ENCODE measurements at regions not wholly inside any gene's neighbourhood (a gene's known extent, or its start where the extent isn't known, plus 50 kb on each side); places are given as distances from the start of the nearest gene placed in this dataset.

GRCh38 chr13:47837906-47838305 is 163.2 kb downstream of the SUCLA2 start:
- Histone ChIP-seq H3K9me3 (ENCODE audit: control insufficient read depth, insufficient read depth, low read length) (no peaks in the 10 kb centered on the region), H3K27me3 (ENCODE audit: control insufficient read depth, insufficient read depth, low read length) (peaks cover 3% of the 10 kb centered on the region), H3K27ac (ENCODE audit: low read depth, low read length) (no peak overlapping the region), H3K4me3 (ENCODE audit: low read depth, low read length) (no peak overlapping the region)
- CTCF ChIA-PET = no interaction called here
- no peak for DNase-seq (ENCODE audit: low read depth, low spot score)
- TF ChIP-seq, protein P1, sequence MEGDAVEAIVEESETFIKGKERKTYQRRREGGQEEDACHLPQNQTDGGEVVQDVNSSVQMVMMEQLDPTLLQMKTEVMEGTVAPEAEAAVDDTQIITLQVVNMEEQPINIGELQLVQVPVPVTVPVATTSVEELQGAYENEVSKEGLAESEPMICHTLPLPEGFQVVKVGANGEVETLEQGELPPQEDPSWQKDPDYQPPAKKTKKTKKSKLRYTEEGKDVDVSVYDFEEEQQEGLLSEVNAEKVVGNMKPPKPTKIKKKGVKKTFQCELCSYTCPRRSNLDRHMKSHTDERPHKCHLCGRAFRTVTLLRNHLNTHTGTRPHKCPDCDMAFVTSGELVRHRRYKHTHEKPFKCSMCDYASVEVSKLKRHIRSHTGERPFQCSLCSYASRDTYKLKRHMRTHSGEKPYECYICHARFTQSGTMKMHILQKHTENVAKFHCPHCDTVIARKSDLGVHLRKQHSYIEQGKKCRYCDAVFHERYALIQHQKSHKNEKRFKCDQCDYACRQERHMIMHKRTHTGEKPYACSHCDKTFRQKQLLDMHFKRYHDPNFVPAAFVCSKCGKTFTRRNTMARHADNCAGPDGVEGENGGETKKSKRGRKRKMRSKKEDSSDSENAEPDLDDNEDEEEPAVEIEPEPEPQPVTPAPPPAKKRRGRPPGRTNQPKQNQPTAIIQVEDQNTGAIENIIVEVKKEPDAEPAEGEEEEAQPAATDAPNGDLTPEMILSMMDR (IDR thresholded peaks at IDR 0.05; ENCODE audit: low read depth, low read length) = no peak
- POLR2A ChIA-PET = no interaction called here

DNA sequence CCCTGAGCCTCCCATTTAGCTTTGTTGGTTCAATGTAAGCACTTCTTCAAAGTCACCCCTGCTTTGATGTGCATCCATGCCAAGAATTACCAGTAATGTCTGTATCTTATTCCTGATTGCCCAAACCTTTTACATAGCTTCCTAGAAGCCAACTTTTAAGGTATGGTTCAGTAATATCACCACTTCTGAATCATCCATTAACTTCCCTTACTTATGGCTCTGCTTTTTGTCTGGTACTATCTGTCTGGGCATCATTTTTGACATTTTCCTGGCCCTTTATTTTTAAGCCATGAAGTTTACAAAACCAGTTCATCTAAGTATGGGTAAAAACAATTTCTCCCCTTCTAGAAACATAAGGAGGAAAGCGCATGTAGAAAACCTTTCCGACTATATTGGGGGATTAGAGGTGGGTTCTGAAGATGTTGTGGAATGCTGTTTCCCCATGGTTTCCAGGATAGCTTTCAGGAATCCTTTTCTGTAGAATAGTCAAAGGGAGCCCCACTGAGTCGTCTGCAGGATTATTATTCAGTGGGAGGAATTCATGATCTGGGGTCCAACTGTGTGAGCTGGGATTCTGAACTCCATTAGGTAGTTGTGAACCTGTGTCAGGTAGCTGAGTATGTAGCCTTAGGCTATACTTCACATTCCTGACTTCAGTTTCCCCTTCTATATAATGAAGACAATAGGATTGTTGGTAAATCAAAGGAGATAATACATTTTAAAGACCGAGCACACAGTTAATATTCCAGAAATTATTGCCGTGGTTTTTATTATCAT is 163.8 kb downstream of the SUCLA2 start:
- no peaks in the 10 kb centered on the region for H3K9me3 ChIP-seq (ENCODE audit: control insufficient read depth, insufficient read depth, low read length)
- TF ChIP-seq, protein P1 (IDR thresholded peaks at IDR 0.05; ENCODE audit: low read depth, low read length) = no peak
- ChIA-PET CTCF (no interaction called here), POLR2A (no interaction called here)
- H3K27ac ChIP-seq (ENCODE audit: low read depth, low read length) = no peak overlapping the region
- H3K4me3 ChIP-seq (ENCODE audit: low read depth, low read length) = no peak overlapping the region
- peaks cover 3% of the 10 kb centered on the region for H3K27me3 ChIP-seq (ENCODE audit: control insufficient read depth, insufficient read depth, low read length)
- DNase-seq (ENCODE audit: low read depth, low spot score) = no peak

DNA sequence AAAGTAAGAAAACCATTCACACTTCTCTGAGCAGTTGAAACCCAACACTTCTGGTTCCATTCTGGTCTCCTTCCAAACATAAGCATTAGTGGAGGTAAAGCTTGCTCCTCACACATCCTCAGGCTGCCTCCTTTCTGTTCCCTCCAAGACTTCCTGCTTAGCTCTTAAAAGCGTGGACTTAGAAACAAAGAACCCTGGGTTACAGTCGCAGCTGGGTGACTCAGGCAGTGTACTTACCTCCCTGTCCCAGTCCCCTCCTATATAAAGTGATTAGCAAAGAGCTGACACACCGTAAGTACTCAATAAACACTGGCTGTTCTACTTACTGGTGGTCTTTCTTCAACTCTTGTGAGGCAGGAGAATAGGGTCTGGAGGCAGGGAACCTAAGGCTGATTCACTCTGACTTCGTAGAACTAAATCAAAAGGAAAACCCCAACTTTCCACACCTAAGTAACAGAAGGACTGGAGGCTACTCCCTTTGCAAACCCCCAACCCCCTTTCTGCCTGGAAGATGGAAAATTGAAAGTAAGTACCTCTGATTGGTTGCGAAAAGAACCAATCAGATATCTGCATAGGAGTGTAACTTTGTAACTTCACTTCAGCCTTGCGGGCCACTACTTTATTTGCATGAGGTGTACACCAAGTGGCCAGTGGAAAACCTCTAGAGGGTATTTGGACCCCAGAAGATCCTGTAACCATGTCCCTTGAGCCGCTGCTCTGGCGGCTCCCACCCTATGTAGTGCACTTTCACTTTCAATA is 165.4 kb downstream of the SUCLA2 start:
- H3K9me3 ChIP-seq (ENCODE audit: control insufficient read depth, insufficient read depth, low read length) = no peaks in the 10 kb centered on the region
- H3K4me3 ChIP-seq (ENCODE audit: low read depth, low read length) = no peak overlapping the region
- CTCF ChIA-PET = no interaction called here
- peaks cover 3% of the 10 kb centered on the region for H3K27me3 ChIP-seq (ENCODE audit: control insufficient read depth, insufficient read depth, low read length)
- TF ChIP-seq, protein P1 (IDR thresholded peaks at IDR 0.05; ENCODE audit: low read depth, low read length) = no peak
- POLR2A ChIA-PET = no interaction called here
- DNase-seq (ENCODE audit: low read depth, low spot score) = no peak
- H3K27ac ChIP-seq (ENCODE audit: low read depth, low read length) = no peak overlapping the region

- TF ChIP-seq, protein P1 (IDR thresholded peaks at IDR 0.05; ENCODE audit: low read depth, low read length) = no peak
- POLR2A ChIA-PET = no interaction called here
- H3K27me3 ChIP-seq (ENCODE audit: control insufficient read depth, insufficient read depth, low read length) = peaks cover 2% of the 10 kb centered on the region
- H3K27ac ChIP-seq (ENCODE audit: low read depth, low read length) = no peak overlapping the region
- H3K9me3 ChIP-seq (ENCODE audit: control insufficient read depth, insufficient read depth, low read length) = no peaks in the 10 kb centered on the region
- DNase-seq (ENCODE audit: low read depth, low spot score) = no peak
- CTCF ChIA-PET = no interaction called here
- no peak overlapping the region for H3K4me3 ChIP-seq (ENCODE audit: low read depth, low read length)
These were observed 168.6 kb downstream of the SUCLA2 start for GRCh38 chr13:47832458-47832972.

DNA sequence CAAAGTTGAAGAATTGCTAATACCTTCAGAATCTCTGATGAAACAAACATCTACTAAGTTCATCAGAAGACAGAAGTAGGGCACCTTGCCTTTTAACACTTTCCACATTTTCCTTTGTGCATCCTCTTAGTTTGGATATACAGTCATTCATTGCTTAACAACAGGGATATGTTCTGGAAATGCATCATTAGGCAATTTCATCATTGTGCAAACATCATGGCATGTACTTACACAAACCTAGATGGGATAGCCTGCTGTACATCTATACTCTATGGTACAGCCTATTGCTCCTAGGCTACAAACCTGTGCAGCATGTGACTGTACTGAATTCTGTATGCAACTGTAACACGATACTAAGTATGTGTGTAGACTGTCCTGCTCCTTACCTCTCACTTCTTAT is 169.8 kb downstream of the SUCLA2 start:
- no peaks in the 10 kb centered on the region for H3K27me3 ChIP-seq (ENCODE audit: control insufficient read depth, insufficient read depth, low read length)
- H3K27ac ChIP-seq (ENCODE audit: low read depth, low read length) = no peak overlapping the region
- CTCF ChIA-PET = no interaction called here
- TF ChIP-seq, protein P1 (IDR thresholded peaks at IDR 0.05; ENCODE audit: low read depth, low read length) = no peak
- no peak overlapping the region for H3K4me3 ChIP-seq (ENCODE audit: low read depth, low read length)
- DNase-seq (ENCODE audit: low read depth, low spot score) = no peak
- H3K9me3 ChIP-seq (ENCODE audit: control insufficient read depth, insufficient read depth, low read length) = no peaks in the 10 kb centered on the region
- POLR2A ChIA-PET = no interaction called here

Data from AG04450 (cell line).